ENCODE measurements at regions not wholly inside any gene's neighbourhood (a gene's known extent, or its start where the extent isn't known, plus 50 kb on each side); places are given as distances from the start of the nearest gene placed in this dataset.

DNA sequence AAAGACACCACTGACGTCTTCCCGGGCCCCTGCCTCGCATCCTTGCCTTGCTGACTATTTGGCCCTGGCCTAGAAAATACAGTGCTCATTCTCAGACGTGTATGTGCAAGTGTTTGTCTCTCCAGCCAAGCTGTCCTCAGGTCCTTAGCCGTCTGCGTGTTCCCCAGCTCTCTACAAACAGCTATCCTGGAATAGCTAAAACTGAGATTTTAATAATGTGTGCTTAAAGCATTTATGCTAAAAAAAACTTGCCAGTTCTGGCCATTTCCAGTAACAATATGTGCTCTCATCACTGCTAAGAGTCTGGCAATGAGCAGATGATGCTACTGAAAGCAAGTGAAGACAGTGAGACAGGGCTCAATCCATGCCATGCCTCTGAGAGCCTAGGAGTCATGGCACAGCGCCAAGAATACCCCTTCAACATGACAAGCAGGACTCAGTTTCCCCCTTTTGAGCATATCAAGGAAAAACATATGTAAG is 55.7 kb downstream of the IRF2BP2 start:
- no peak for DNase-seq (ENCODE audit: low read depth, low spot score)
- H3K27ac ChIP-seq: no peak overlapping the region
- H3K36me3 ChIP-seq (ENCODE audit: insufficient read depth, low read length): no peaks in the 10 kb centered on the region
- TF ChIP-seq POLR2AphosphoS5 (IDR thresholded peaks at IDR 0.05; ENCODE audit: borderline replicate concordance, low read depth, low read length): no peak
- no peak for TF ChIP-seq EZH2 (IDR thresholded peaks at IDR 0.05)
- no peak for TF ChIP-seq FOXP2 (optimal IDR thresholded peaks at IDR 0.05; ENCODE audit: control extremely low read depth, extremely low read length, insufficient read depth)
- no peak overlapping the region for H3K4me3 ChIP-seq
- H3K9me3 ChIP-seq (ENCODE audit: low read depth, low read length): no peaks in the 10 kb centered on the region
- H3K9ac ChIP-seq (ENCODE audit: insufficient read length): no peak overlapping the region

DNA sequence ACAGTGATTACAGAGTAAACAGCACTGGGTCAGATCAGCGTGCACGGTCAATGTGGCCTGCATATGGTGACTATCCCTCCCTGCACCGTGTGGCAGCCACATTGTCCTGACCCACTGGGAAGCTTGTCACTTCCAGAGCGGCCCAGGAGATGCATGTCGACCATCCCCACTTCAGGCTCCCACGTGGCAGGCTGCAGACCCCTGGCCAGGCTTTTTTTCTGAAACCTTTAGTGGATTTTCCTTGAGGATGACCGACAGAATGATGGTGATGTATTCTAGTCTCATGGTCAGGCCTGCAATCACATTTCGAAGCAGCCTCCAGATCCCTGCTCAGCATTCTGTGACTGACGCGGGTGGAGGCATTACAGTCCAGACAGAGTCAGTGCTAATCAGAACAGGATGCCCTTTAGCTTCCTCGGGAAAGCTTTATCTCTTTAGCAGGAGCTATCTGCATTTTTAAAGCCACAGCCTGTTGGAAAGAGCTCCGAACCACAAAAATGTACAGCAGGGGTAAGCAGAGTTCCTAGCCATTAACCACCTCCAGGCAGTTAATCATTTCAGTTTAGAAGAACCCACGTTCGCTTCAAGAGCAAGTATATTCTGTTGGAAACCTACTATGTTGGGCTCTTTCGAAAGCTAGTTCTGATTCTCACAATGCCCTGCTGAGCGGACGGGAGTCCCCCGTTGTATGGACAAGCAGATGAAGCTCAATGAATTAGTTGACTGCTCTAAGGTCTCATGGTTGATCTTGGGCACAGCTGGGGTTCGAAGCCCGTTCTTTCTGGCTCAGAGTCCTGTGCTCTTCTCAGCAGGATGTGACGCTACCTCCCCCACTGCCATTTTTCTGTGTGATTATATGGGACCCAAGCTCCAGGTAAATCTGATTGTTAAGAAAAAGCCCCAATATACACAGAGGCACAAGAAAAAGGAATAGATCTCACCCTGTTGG is 56.5 kb downstream of the IRF2BP2 start:
- no peaks in the 10 kb centered on the region for H3K9me3 ChIP-seq (ENCODE audit: low read depth, low read length)
- no peak for TF ChIP-seq EZH2 (IDR thresholded peaks at IDR 0.05)
- no peak for TF ChIP-seq POLR2AphosphoS5 (IDR thresholded peaks at IDR 0.05; ENCODE audit: borderline replicate concordance, low read depth, low read length)
- TF ChIP-seq FOXP2 (optimal IDR thresholded peaks at IDR 0.05; ENCODE audit: control extremely low read depth, extremely low read length, insufficient read depth): no peak
- no peak overlapping the region for H3K9ac ChIP-seq (ENCODE audit: insufficient read length)
- peak overlapping the region; percentile 57; the same call in 1 of the 2 replicates for H3K27ac ChIP-seq
- peak overlapping the region; percentile 49 for H3K4me3 ChIP-seq
- DNase-seq (ENCODE audit: low read depth, low spot score): no peak
- H3K36me3 ChIP-seq (ENCODE audit: insufficient read depth, low read length): no peaks in the 10 kb centered on the region

- Histone ChIP-seq H3K9me3 (ENCODE audit: low read depth, low read length) (no peaks in the 10 kb centered on the region), H3K9ac (ENCODE audit: insufficient read length) (no peak overlapping the region), H3K27ac (no peak overlapping the region), H3K36me3 (ENCODE audit: insufficient read depth, low read length) (no peaks in the 10 kb centered on the region), H3K4me3 (no peak overlapping the region)
- TF ChIP-seq POLR2AphosphoS5 (IDR thresholded peaks at IDR 0.05; ENCODE audit: borderline replicate concordance, low read depth, low read length) (no peak), EZH2 (IDR thresholded peaks at IDR 0.05) (no peak), FOXP2 (optimal IDR thresholded peaks at IDR 0.05; ENCODE audit: control extremely low read depth, extremely low read length, insufficient read depth) (no peak)
- no peak for DNase-seq (ENCODE audit: low read depth, low spot score)
Observed at GRCh38 chr1:234551032-234551378, 59.0 kb downstream of the IRF2BP2 start.

DNA sequence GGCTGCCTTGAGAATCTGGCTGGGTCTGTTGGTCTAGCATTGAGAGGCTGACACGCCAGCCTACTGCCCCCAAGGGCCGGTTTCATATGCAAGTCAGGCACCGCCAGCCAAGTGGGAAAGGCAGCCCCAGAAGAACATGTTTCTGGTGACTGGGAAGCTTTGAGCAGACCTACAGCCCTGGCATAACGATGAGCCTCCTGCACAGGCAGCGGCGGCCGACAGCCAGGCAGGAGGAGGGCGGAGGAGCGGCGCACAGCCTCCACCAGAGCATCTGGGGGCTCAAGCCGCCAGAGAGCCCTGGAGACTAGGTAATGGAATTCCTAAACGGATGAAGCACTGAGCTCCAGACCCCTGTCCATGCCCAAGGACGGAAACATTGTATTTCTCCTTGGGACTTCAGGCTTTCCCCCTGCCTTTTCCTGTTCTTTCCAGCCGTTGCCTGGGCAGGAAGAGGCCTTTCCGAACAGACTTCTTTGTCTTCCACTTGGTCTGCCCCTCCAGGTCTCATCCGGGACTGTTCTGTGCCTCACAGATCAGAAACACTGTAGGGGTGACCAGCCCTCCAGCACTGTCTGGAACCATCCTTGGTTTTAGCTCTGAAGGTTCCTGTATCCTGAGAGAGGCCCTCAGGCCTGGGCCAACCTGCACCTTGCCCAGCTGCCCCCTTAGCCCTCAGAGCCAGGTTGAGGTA is 59.5 kb downstream of the IRF2BP2 start:
- Histone ChIP-seq H3K27ac (no peak overlapping the region), H3K9ac (ENCODE audit: insufficient read length) (no peak overlapping the region), H3K36me3 (ENCODE audit: insufficient read depth, low read length) (no peaks in the 10 kb centered on the region), H3K9me3 (ENCODE audit: low read depth, low read length) (no peaks in the 10 kb centered on the region), H3K4me3 (no peak overlapping the region)
- DNase-seq (ENCODE audit: low read depth, low spot score): no peak
- TF ChIP-seq EZH2 (IDR thresholded peaks at IDR 0.05): no peak
- no peak for TF ChIP-seq POLR2AphosphoS5 (IDR thresholded peaks at IDR 0.05; ENCODE audit: borderline replicate concordance, low read depth, low read length)
- TF ChIP-seq FOXP2 (optimal IDR thresholded peaks at IDR 0.05; ENCODE audit: control extremely low read depth, extremely low read length, insufficient read depth): no peak

- no peak overlapping the region for H3K27ac ChIP-seq
- no peaks in the 10 kb centered on the region for H3K36me3 ChIP-seq (ENCODE audit: insufficient read depth, low read length)
- H3K4me3 ChIP-seq: no peak overlapping the region
Observed at GRCh38 chr1:234549447-234550021, 60.4 kb downstream of the IRF2BP2 start.

GRCh38 chr1:234546890-234547788 is 62.8 kb downstream of the IRF2BP2 start:
- H3K9me3 ChIP-seq (ENCODE audit: low read depth, low read length): no peaks in the 10 kb centered on the region
- H3K27ac ChIP-seq: no peak overlapping the region
- H3K36me3 ChIP-seq (ENCODE audit: insufficient read depth, low read length): no peaks in the 10 kb centered on the region
- TF ChIP-seq FOXP2 (optimal IDR thresholded peaks at IDR 0.05; ENCODE audit: control extremely low read depth, extremely low read length, insufficient read depth) (no peak), EZH2 (IDR thresholded peaks at IDR 0.05) (no peak), POLR2AphosphoS5 (IDR thresholded peaks at IDR 0.05; ENCODE audit: borderline replicate concordance, low read depth, low read length) (no peak)
- H3K9ac ChIP-seq (ENCODE audit: insufficient read length): no peak overlapping the region
- H3K4me3 ChIP-seq: no peak overlapping the region
- no peak for DNase-seq (ENCODE audit: low read depth, low spot score)

More at GRCh38 chr1:234549447-234550021, 60.4 kb downstream of the IRF2BP2 start:
- Histone ChIP-seq H3K9ac (ENCODE audit: insufficient read length) (no peak overlapping the region), H3K9me3 (ENCODE audit: low read depth, low read length) (no peaks in the 10 kb centered on the region)
- TF ChIP-seq FOXP2 (optimal IDR thresholded peaks at IDR 0.05; ENCODE audit: control extremely low read depth, extremely low read length, insufficient read depth) (no peak), EZH2 (IDR thresholded peaks at IDR 0.05) (no peak), POLR2AphosphoS5 (IDR thresholded peaks at IDR 0.05; ENCODE audit: borderline replicate concordance, low read depth, low read length) (no peak)
- DNase-seq (ENCODE audit: low read depth, low spot score): no peak

- no peaks in the 10 kb centered on the region for H3K9me3 ChIP-seq (ENCODE audit: low read depth, low read length)
- no peak overlapping the region for H3K27ac ChIP-seq
- H3K9ac ChIP-seq (ENCODE audit: insufficient read length): no peak overlapping the region
- no peak overlapping the region for H3K4me3 ChIP-seq
- TF ChIP-seq POLR2AphosphoS5 (IDR thresholded peaks at IDR 0.05; ENCODE audit: borderline replicate concordance, low read depth, low read length): no peak
- no peak for TF ChIP-seq FOXP2 (optimal IDR thresholded peaks at IDR 0.05; ENCODE audit: control extremely low read depth, extremely low read length, insufficient read depth)
- no peak for TF ChIP-seq EZH2 (IDR thresholded peaks at IDR 0.05)
- no peak for DNase-seq (ENCODE audit: low read depth, low spot score)
- H3K36me3 ChIP-seq (ENCODE audit: insufficient read depth, low read length): no peaks in the 10 kb centered on the region
Observed at GRCh38 chr1:234546387-234546704, 63.6 kb downstream of the IRF2BP2 start.

Data from SK-N-MC (cell line).